ENCODE measurements at regions not wholly inside any gene's neighbourhood (a gene's known extent, or its start where the extent isn't known, plus 50 kb on each side); places are given as distances from the start of the nearest gene placed in this dataset.

GRCh38 chr15:95600367-95600766, 730.1 kb upstream of the NR2F2 start:
- no peak for DNase-seq (ENCODE audit: low spot score)
- no TSS peak for BruUV-seq (replicated peaks)
- POLR2A ChIA-PET (ENCODE audit: low non-redundant PET), result no interaction called here
- Histone ChIP-seq H3K27ac (ENCODE audit: low read depth, low read length, poor library complexity, severe bottlenecking) (no peak overlapping the region), H3K36me3 (ENCODE audit: insufficient read depth, low read length, poor library complexity, severe bottlenecking) (no peaks in the 10 kb centered on the region), H3K4me3 (ENCODE audit: low read depth, low read length, poor library complexity, severe bottlenecking) (no peak overlapping the region), H3K4me1 (ENCODE audit: insufficient read depth, low read length, poor library complexity, severe bottlenecking) (peaks cover 25% of the 10 kb centered on the region), H3K27me3 (replicated peaks; ENCODE audit: insufficient read depth, low read depth, low read length, poor library complexity) (no peaks in the 10 kb centered on the region), H3K9me3 (ENCODE audit: low read depth, low read length, poor library complexity, severe bottlenecking) (peaks cover 15% of the 10 kb centered on the region)
- TF ChIP-seq, protein P1, sequence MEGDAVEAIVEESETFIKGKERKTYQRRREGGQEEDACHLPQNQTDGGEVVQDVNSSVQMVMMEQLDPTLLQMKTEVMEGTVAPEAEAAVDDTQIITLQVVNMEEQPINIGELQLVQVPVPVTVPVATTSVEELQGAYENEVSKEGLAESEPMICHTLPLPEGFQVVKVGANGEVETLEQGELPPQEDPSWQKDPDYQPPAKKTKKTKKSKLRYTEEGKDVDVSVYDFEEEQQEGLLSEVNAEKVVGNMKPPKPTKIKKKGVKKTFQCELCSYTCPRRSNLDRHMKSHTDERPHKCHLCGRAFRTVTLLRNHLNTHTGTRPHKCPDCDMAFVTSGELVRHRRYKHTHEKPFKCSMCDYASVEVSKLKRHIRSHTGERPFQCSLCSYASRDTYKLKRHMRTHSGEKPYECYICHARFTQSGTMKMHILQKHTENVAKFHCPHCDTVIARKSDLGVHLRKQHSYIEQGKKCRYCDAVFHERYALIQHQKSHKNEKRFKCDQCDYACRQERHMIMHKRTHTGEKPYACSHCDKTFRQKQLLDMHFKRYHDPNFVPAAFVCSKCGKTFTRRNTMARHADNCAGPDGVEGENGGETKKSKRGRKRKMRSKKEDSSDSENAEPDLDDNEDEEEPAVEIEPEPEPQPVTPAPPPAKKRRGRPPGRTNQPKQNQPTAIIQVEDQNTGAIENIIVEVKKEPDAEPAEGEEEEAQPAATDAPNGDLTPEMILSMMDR (conservative IDR thresholded peaks at IDR 0.05; ENCODE audit: low read depth, low read length), result no peak
- no peak for TF ChIP-seq EZH2 (IDR thresholded peaks at IDR 0.05; ENCODE audit: borderline replicate concordance, low read depth, low read length, poor library complexity, severe bottlenecking)
- CTCF ChIA-PET, result no interaction called here
- intact Hi-C loops (cut with micrococcal nuclease; ENCODE audit: unreplicated experiment), result loop anchor here (5.0 to 10.0 kb wide), 2 partner anchors 724 to 1237 kb away; no protein-coding TSS in a partner anchor

DNA sequence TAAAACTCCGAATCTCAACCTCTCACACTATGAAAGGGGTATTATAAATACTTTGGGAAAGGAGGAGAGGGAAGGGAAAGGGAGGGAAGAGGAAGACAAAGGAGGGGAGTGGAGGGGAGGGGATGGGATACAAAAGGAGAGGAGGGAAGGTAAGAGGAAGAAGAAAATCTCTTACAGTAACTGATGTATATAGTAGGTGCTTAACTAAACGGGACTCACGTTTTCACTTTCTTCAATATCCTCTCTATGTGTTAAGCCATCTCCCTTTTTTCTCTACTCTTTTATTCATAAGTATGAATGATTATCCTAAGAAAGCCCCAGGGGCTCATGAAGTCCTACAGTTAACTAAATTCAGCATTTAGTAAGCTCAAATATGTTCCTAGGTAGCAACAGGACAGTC, 729.6 kb upstream of the NR2F2 start:
- intact Hi-C loops (cut with micrococcal nuclease; ENCODE audit: unreplicated experiment), result loop anchor here (5.0 to 10.0 kb wide), 2 partner anchors 724 to 1236 kb away; no protein-coding TSS in a partner anchor
- no peak for DNase-seq (ENCODE audit: low spot score)
- H3K9me3 ChIP-seq (ENCODE audit: low read depth, low read length, poor library complexity, severe bottlenecking), result peaks cover 15% of the 10 kb centered on the region
- no TSS peak for BruUV-seq (replicated peaks)
- POLR2A ChIA-PET (ENCODE audit: low non-redundant PET), result no interaction called here
- no peak overlapping the region for H3K27ac ChIP-seq (ENCODE audit: low read depth, low read length, poor library complexity, severe bottlenecking)
- peaks cover 30% of the 10 kb centered on the region for H3K4me1 ChIP-seq (ENCODE audit: insufficient read depth, low read length, poor library complexity, severe bottlenecking)
- CTCF ChIA-PET, result no interaction called here
- H3K27me3 ChIP-seq (replicated peaks; ENCODE audit: insufficient read depth, low read depth, low read length, poor library complexity), result no peaks in the 10 kb centered on the region
- H3K4me3 ChIP-seq (ENCODE audit: low read depth, low read length, poor library complexity, severe bottlenecking), result no peak overlapping the region
- TF ChIP-seq, protein P1 (conservative IDR thresholded peaks at IDR 0.05; ENCODE audit: low read depth, low read length), result no peak
- no peak for TF ChIP-seq EZH2 (IDR thresholded peaks at IDR 0.05; ENCODE audit: borderline replicate concordance, low read depth, low read length, poor library complexity, severe bottlenecking)
- no peaks in the 10 kb centered on the region for H3K36me3 ChIP-seq (ENCODE audit: insufficient read depth, low read length, poor library complexity, severe bottlenecking)

DNA sequence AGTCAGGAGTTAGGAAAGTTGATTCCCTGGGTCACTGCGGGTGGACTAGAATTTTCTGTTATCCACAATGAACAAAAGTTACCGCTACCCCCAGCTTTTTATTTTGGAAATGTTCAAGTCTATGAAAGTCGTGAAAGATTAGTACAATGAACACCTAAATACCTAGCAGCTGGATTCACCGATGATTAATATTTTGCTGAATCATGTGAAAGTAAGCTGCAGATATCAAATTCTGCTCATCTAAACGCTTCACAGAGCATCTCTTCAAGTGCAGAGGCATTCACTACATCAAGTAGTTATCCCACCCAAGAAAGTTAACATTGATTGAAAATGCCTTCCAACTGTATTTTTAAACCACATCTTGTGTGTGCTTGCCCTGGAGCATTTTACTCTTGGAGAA, 729.0 kb upstream of the NR2F2 start:
- ChIA-PET CTCF (no interaction called here), POLR2A (ENCODE audit: low non-redundant PET) (no interaction called here)
- no peak for DNase-seq (ENCODE audit: low spot score)
- Histone ChIP-seq H3K4me3 (ENCODE audit: low read depth, low read length, poor library complexity, severe bottlenecking) (no peak overlapping the region), H3K4me1 (ENCODE audit: insufficient read depth, low read length, poor library complexity, severe bottlenecking) (peaks cover 36% of the 10 kb centered on the region), H3K9me3 (ENCODE audit: low read depth, low read length, poor library complexity, severe bottlenecking) (peaks cover 15% of the 10 kb centered on the region), H3K27me3 (replicated peaks; ENCODE audit: insufficient read depth, low read depth, low read length, poor library complexity) (no peaks in the 10 kb centered on the region), H3K27ac (ENCODE audit: low read depth, low read length, poor library complexity, severe bottlenecking) (no peak overlapping the region), H3K36me3 (ENCODE audit: insufficient read depth, low read length, poor library complexity, severe bottlenecking) (no peaks in the 10 kb centered on the region)
- intact Hi-C loops (cut with micrococcal nuclease; ENCODE audit: unreplicated experiment), result loop anchor here (5.0 to 10.0 kb wide), 2 partner anchors 723 to 1236 kb away; no protein-coding TSS in a partner anchor
- no peak for TF ChIP-seq EZH2 (IDR thresholded peaks at IDR 0.05; ENCODE audit: borderline replicate concordance, low read depth, low read length, poor library complexity, severe bottlenecking)
- TF ChIP-seq, protein P1 (conservative IDR thresholded peaks at IDR 0.05; ENCODE audit: low read depth, low read length), result no peak
- BruUV-seq (replicated peaks), result no TSS peak
